Tibial nerve (tissue), 4 donors: ENCODE measurements at regions not wholly inside any gene's neighbourhood (a gene's known extent, or its start where the extent isn't known, plus 50 kb on each side); places are given as distances from the start of the nearest gene placed in this dataset.

Source experiments
- DNase-seq, 2 donors: peaks; one replicate each; pipeline ENCODE4 v3.0.0-alpha.2; 2019; ENCODE audit warnings: low spot score in 2 of 2
- H3K27ac ChIP-seq, 4 donors: fragments of 200-600 bp; sonication (generic) in 3 of 4; one replicate each; pipeline ENCODE4 v1.5.1; 2017 to 2019; ENCODE audit warnings: mild to moderate bottlenecking in 1 of 4
- H3K27me3 ChIP-seq, 2 donors: fragments of 200-600 bp; sonication (generic) in 1 of 2; one replicate each; pipeline versions ENCODE4 v1.5.1 to v1.6.0; 2017 to 2019
- H3K36me3 ChIP-seq, 3 donors: fragments of 200-600 bp; sonication (generic); one replicate each; pipeline ENCODE4 v1.5.1; 2018 to 2019
- H3K4me1 ChIP-seq, 4 donors: fragments of 200-600 bp; sonication (generic) in 3 of 4; one replicate each; pipeline ENCODE4 v1.5.1; 2017 to 2019
- H3K4me3 ChIP-seq, 4 donors: fragments of 200-600 bp; sonication (generic) in 3 of 4; one replicate each; pipeline ENCODE4 v1.5.1; 2017 to 2019; ENCODE audit warnings: mild to moderate bottlenecking in 1 of 4, moderate library complexity in 1 of 4
- H3K9me3 ChIP-seq, 4 donors: fragments of 200-600 bp; sonication (generic) in 3 of 4; one replicate each; pipeline ENCODE4 v1.5.1; 2017 to 2019
- CTCF ChIP-seq, 5 experiments: fragments of 200-600 bp in 3 of 5; fragments of 450-650 bp in 2 of 5; sonication (generic) in 3 of 5; IDR thresholded peaks; one replicate each; pipeline ENCODE4 v1.5.1; 2016 to 2019; ENCODE audit warnings: antibody characterized with exemption in 5 of 5, mild to moderate bottlenecking in 3 of 5, moderate library complexity in 2 of 5
- EP300 ChIP-seq, 2 donors: sonication (generic); formaldehyde crosslinking; IDR thresholded peaks; one replicate each; pipeline ENCODE4 v1.6.1; 2017; ENCODE audit warnings: antibody characterized with exemption in 2 of 2, mild to moderate bottlenecking in 1 of 2
- POLR2A ChIP-seq, 2 donors: fragments of 450-650 bp; IDR thresholded peaks; one replicate each; pipeline ENCODE4 v1.6.1; 2017; ENCODE audit warnings: antibody characterized with exemption in 2 of 2, mild to moderate bottlenecking in 2 of 2, moderate library complexity in 2 of 2
- WGBS, 2 donors: methylation state at CpG; one replicate each; pipeline ENCODE4 v1.1.5; 2018; 5-methylcytosine and 5-hydroxymethylcytosine counted together

GRCh38 chr19:28544451-28545261, 668.3 kb downstream of the UQCRFS1 start:
- no peaks in the 10 kb centered on the region for H3K36me3 ChIP-seq
- no peak for DNase-seq
- 91 to 95% methylated on average over 2 of the region's 2 CpGs for WGBS, 2 donors
- TF ChIP-seq POLR2A (IDR thresholded peaks at IDR 0.05) = no peak
- no peak for TF ChIP-seq CTCF (IDR thresholded peaks at IDR 0.05)
- no peak for TF ChIP-seq EP300 (IDR thresholded peaks at IDR 0.05)
- no peak overlapping the region for H3K4me3 ChIP-seq
- no peaks in the 10 kb centered on the region for H3K4me1 ChIP-seq
- H3K27ac ChIP-seq = no peak overlapping the region
- H3K9me3 ChIP-seq = peaks cover 0 to 3% (median 0%) of the 10 kb centered on the region in 4 donors
- no peaks in the 10 kb centered on the region for H3K27me3 ChIP-seq

GRCh38 chr19:28543244-28543776, 669.6 kb downstream of the UQCRFS1 start:
- Histone ChIP-seq H3K27ac (no peak overlapping the region), H3K27me3 (no peaks in the 10 kb centered on the region), H3K9me3 (peaks cover 0 to 3% (median under 1%) of the 10 kb centered on the region in 4 donors), H3K4me1 (no peaks in the 10 kb centered on the region), H3K36me3 (no peaks in the 10 kb centered on the region), H3K4me3 (no peak overlapping the region)
- WGBS, 2 donors = 79 to 87% methylated on average over 5 of the region's 5 CpGs
- TF ChIP-seq CTCF (IDR thresholded peaks at IDR 0.05) = no peak
- TF ChIP-seq EP300 (IDR thresholded peaks at IDR 0.05) = no peak
- no peak for TF ChIP-seq POLR2A (IDR thresholded peaks at IDR 0.05)
- DNase-seq = no peak

GRCh38 chr19:28542394-28543243, 670.3 kb downstream of the UQCRFS1 start:
- H3K4me1 ChIP-seq = no peaks in the 10 kb centered on the region
- H3K27me3 ChIP-seq = no peaks in the 10 kb centered on the region
- 59 to 69% methylated on average over 12 of the region's 12 CpGs for WGBS, 2 donors
- no peak overlapping the region for H3K27ac ChIP-seq
- H3K9me3 ChIP-seq = peaks cover 0 to 8% (median 2%) of the 10 kb centered on the region in 4 donors
- H3K36me3 ChIP-seq = no peaks in the 10 kb centered on the region
- H3K4me3 ChIP-seq = no peak overlapping the region
- no peak for DNase-seq
- no peak for TF ChIP-seq CTCF (IDR thresholded peaks at IDR 0.05)
- no peak for TF ChIP-seq EP300 (IDR thresholded peaks at IDR 0.05)
- no peak for TF ChIP-seq POLR2A (IDR thresholded peaks at IDR 0.05)

DNA sequence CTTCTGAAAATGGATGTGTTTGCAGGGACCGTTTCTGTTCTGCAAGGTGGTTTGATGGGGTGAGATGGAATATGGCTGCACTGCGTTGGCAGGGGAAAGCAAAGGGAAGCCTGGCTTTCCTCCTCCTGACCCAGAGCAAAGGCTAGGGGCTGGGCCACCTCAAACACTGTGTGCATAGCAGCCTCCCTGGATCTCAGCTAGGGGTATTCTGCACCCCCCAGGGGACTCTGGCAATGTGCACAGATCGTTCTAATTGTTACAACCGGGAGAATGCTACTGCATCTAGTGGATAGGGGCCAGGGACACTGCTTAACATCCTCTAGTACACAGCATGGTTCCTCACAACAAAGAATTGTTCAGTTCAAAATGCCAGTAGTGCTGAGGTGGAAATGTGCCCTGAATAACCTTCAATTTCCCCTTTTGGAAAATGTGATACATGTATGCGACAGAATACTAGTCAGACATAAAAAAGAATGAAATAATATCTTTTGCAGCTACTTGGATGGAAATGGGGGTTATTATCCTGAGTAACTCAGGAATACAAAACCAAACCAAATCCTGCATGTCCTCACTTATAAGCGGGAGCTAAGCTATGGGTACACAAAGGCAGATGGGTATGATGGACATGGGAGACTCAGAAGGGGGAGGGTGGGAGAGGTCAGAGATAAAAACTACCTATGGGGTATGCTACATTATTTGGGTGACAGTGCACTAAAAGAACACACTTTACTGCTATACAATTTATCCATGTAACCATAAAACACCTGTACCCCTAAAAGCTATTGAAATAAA, 671.2 kb downstream of the UQCRFS1 start:
- no peak overlapping the region for H3K4me3 ChIP-seq
- peaks cover 0 to 16% (median 2%) of the 10 kb centered on the region in 4 donors for H3K9me3 ChIP-seq
- H3K4me1 ChIP-seq = no peaks in the 10 kb centered on the region
- TF ChIP-seq CTCF (IDR thresholded peaks at IDR 0.05) = no peak
- TF ChIP-seq POLR2A (IDR thresholded peaks at IDR 0.05) = no peak
- no peak for TF ChIP-seq EP300 (IDR thresholded peaks at IDR 0.05)
- WGBS, 2 donors = 61 to 76% methylated on average over 6 of the region's 6 CpGs
- H3K36me3 ChIP-seq = no peaks in the 10 kb centered on the region
- H3K27me3 ChIP-seq = no peaks in the 10 kb centered on the region
- no peak overlapping the region for H3K27ac ChIP-seq
- no peak for DNase-seq
